NCI-H1105 treated with DMSO at 0.1 percent for 48 hours (cell line): ENCODE measurements at regions not wholly inside any gene's neighbourhood (a gene's known extent, or its start where the extent isn't known, plus 50 kb on each side); places are given as distances from the start of the nearest gene placed in this dataset.

Source experiments
- DNase-seq: peaks from one replicate; lab custom pipeline; 2025; lab: John Stamatoyannopoulos, UW

GRCh38 chr4:125948021-125948420 is 633.3 kb downstream of the FAT4 start:
- DNase-seq = no peak

DNA sequence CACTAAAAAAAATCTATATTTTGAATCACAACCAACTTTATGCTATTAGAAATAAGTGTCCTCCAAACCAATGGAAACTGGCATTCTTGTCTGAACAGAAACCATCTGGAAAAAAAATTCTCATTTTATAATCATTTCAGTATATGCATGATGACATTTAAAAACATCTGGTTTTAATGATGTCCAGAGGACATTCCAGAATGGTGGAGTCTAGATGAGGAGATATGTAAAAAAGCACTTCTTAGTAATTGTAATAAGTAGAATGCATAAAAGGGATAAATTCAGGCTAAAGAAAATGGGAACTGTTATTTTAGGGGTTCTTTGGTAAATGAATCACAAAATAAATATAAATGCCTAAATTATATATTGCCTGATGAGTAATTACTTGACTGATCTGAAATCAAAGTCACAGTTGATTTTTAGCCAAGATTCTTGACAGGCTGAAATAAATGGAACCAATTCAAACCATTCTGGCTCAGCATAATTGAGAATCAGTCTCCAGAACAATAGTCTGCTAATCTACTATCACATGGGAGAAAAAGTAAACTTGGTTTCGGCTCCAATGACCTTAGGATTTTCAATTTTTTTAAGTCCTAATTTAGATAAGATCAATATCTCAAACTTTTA is 636.6 kb downstream of the FAT4 start:
- peak; percentile 2 for DNase-seq

DNA sequence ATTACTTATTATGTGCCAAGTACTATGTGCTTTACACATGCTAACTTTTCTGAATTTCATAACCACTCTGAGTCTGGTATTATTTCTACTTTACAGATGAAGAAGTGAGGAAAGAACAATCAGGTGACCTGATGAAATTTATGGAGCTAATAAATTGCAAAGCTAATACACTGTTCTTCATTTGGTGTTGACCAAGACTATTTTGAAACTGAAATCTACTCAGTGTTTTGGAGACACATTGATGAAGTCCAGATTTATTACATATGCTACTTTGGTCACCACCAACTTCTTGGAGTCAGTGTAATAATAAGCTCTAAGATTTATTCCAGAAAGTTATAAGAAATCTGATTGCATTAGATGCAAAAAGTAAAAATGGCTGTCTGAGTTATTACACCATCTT is 637.9 kb downstream of the FAT4 start:
- DNase-seq = no peak

- no peak for DNase-seq
Measured at GRCh38 chr4:125956276-125956675, 641.5 kb downstream of the FAT4 start.

GRCh38 chr4:125958519-125958918 is 643.8 kb downstream of the FAT4 start:
- DNase-seq = no peak

GRCh38 chr4:125961626-125962025 is 646.9 kb downstream of the FAT4 start:
- DNase-seq = no peak

DNA sequence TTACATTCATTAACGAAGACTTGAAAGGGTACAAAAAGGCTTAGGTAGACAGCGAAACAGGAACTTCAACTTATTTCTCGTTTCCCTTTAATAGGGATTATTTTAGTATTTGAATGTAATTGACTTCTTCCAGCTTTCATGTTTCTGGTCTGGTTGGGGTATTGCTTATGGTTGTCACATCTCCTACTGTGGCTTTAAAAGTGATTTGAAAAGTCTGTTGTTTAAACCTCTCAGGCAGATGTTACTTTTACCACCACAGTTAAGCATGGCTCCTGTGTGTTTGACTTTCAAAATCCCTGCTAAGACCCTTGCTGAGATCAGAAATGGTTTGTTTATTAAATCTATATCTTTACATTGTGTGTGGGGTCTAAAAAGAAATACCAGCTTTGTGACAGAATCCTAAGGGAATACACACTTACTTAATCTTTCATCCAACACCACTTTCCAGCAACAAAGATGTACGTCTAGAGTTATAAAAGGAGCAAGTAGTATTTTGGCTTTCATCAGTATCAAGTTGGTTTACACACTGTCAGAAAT is 661.2 kb downstream of the FAT4 start:
- DNase-seq = no peak

DNA sequence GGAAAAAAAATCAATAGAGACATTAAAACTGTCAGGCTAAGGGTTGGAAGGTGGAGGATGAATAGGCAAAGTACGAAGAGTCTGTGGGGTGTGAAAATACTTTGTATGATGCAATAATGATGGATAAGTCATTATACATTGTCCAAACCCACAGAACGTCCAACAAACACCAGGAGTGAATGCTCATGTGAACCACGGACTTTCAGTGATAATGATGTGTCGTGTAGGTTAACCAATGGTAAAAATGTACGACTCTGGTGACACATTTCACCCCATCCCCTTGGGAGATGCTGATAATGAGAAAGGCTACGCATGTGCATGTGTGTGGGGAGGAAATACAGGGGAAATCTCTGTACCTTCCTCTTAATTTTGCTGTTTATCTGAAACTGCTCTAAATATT is 665.2 kb downstream of the FAT4 start:
- no peak for DNase-seq

- DNase-seq = no peak
Measured at GRCh38 chr4:125983168-125983567, 668.4 kb downstream of the FAT4 start.

- no peak for DNase-seq
Measured at GRCh38 chr4:125985856-125986255, 671.1 kb downstream of the FAT4 start.

DNA sequence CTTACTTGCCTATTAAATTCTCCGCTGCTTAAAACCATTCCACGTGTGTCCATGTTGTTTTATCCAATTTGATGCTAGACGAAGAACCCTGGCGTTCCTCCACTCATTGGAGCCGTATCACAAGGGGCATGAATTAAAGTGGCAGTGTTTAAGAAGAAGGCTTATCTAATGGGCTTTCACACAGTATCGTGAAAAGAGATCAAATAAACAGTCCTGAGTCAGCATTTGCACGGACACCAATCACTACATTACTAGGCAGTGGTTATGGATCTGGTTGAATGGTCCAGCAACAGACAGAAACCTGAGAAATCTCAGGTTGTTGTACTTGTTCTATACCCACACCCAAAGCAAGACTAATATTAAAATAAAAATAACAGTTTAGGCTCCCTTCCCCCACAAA is 671.6 kb downstream of the FAT4 start:
- no peak for DNase-seq

GRCh38 chr4:125988464-125988863 is 673.7 kb downstream of the FAT4 start:
- no peak for DNase-seq

GRCh38 chr4:125991398-125991797 is 676.6 kb downstream of the FAT4 start:
- no peak for DNase-seq

GRCh38 chr4:125992891-125993290 is 678.1 kb downstream of the FAT4 start:
- DNase-seq = no peak

DNA sequence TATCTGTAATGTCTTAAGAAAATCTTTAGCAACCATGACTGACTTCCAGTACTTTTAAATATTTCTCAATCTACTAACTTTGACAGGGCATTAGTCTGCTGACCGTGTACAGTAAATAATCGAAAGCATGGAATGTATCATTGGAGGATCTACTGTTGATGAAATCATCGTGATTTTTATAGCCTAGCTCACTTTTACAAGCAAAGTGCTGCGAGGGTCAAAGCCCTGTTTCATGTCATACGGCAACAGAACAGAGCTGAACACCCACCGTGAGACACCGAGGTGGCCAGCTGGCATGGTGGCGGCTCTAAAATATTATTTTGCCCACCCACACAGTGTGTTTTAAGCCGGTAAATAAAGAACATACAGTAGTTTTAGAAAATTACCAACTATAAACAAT is 679.3 kb downstream of the FAT4 start:
- no peak for DNase-seq

- DNase-seq = no peak
Measured at GRCh38 chr4:125994430-125994829, 679.7 kb downstream of the FAT4 start.

DNA sequence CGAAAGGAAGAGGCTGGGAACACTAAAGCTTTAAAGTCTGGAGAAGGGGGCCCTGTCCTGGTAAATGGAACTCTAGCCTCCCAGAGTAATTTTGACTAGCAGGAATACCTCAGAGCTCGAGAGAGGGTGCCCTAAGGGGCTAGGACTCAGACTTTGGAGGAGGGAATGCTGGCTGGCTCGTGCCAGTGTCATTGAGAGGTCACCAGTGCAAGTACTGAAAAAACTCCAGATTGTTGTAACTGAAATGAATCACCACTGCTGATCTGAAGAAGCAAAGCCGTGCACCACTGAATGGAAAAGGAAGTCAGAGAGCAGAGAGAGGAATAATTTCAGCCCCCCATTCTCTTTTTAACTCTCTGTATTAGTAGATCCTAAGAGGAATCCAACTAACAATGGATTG is 690.2 kb downstream of the FAT4 start:
- no peak for DNase-seq

DNA sequence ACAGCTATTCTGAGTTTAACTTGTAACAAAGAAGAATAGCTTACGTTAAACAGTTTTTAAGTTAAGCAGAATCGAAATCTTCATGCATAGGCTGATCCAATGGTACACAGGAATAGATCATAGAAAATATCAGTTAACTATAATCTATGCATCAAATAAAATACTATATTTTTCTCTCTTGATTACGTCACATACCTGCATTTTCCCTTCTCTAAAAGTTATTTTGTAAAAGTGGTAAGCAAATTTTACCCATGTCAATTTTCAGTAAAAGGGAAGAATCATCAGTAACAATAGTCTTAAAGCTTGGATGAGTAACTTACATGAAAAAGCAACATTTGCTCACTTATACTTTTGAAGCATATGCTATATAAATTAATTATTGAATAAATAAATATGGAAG is 692.4 kb downstream of the FAT4 start:
- DNase-seq = no peak

DNA sequence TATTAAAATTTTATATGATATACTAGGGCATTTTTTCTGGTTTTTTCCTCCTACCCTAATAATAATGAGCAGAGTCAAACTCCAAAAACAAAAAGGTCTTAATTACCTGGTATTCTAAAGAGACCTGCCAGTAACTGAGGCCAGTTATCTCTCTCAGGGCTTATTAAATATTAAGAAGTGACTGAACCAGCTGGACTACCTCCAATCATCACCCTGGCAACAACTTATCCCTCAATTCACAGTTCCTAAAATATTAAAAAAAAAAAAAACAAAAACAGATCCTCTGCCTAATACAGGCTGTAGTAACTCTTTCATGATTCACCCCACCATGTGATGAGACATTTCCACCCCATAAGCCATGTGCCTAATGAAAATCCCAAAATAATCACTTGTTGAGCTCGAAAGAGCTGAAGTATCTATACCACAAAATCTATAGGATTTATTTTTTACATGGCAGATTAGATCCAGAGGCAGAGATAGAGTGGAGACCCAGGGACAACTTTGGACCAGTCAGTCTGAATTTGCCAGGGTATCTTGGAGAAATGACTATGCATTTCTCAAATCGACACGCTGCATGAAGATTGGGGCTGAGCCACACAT is 698.0 kb downstream of the FAT4 start:
- no peak for DNase-seq

- DNase-seq = peak; percentile 63
Measured at GRCh38 chr4:126018274-126018673, 703.5 kb downstream of the FAT4 start.

DNA sequence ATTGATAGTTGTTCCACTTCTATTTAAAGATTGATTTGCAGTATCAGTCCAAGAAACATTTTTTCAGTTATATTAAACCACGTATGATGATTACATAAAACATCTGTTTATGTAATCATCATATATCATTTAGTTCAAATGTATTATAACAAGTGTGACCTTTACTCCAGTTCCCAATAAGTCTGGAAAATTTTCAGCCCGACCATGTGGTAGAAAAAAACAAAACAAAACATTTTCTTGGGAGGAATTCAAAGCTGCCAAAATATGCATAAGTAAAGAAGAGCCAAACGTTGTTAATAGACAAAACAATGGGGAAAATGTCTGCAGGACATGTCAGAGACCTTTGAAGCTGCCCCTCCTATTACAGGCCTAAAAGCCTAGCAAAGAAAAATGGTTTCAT is 709.1 kb downstream of the FAT4 start:
- no peak for DNase-seq

- no peak for DNase-seq
Measured at GRCh38 chr4:126027601-126028000, 712.8 kb downstream of the FAT4 start.

DNA sequence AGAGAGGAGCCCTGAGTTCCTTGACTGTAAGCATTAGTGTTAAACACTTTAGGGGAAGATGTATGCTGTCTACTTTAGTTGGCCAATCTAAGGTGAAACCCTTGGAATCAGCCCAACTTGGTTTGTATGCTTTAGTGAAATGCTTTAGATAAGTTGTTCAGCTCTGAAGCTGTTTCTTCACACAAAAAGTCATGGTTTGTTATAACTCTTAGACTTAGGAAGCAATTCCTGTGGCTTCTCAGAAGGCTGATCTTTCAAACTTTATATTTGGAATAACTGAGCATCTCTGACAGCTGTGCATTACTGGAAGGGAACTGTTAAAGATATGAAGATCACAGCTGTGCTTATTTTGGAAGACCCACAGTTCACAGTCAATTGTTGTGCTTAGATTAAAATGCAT is 714.1 kb downstream of the FAT4 start:
- DNase-seq = no peak

DNA sequence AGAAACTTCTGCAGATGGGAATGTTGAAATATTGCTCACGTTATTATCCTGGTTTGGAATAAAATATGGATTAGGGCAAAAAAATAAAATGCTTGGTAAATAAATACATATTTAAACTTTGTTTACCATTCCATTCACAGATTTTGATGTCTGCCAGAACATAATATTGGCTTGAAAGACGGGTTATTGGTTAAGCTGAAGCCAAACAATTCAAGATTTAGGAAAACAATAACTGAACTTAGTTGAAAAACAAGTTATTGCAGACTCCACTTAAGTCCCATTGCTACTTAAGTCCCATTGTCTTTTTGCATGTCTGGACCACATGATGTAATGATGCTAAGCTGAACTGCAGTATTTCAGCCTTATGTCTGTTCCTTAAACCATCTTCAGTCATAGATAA is 722.5 kb downstream of the FAT4 start:
- DNase-seq = no peak
